ENCODE measurements at regions not wholly inside any gene's neighbourhood (a gene's known extent, or its start where the extent isn't known, plus 50 kb on each side); places are given as distances from the start of the nearest gene placed in this dataset.

DNA sequence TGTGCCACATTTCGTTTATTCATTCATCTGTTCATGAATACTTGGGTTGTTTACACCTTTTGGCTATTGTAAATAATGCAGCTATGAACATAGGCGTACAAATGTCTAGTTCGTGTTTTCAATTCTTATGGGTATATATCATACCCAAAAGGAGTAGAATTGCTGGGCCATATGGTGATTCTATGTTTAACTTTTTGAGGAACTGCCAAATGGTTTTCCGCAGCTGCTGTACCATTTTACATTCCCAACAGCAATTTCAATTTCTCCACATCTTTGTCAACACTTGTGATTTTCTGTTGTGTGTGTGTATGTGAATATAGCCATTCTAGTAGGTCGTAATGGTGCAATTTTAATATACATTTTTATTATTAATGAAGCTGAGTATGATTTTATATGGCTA lies 326.2 kb downstream of the ETNK1 start:
- TF ChIP-seq, protein P1, sequence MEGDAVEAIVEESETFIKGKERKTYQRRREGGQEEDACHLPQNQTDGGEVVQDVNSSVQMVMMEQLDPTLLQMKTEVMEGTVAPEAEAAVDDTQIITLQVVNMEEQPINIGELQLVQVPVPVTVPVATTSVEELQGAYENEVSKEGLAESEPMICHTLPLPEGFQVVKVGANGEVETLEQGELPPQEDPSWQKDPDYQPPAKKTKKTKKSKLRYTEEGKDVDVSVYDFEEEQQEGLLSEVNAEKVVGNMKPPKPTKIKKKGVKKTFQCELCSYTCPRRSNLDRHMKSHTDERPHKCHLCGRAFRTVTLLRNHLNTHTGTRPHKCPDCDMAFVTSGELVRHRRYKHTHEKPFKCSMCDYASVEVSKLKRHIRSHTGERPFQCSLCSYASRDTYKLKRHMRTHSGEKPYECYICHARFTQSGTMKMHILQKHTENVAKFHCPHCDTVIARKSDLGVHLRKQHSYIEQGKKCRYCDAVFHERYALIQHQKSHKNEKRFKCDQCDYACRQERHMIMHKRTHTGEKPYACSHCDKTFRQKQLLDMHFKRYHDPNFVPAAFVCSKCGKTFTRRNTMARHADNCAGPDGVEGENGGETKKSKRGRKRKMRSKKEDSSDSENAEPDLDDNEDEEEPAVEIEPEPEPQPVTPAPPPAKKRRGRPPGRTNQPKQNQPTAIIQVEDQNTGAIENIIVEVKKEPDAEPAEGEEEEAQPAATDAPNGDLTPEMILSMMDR (IDR thresholded peaks at IDR 0.05), result no peak
- no peak for TF ChIP-seq POLR2A (IDR thresholded peaks at IDR 0.05)

DNA sequence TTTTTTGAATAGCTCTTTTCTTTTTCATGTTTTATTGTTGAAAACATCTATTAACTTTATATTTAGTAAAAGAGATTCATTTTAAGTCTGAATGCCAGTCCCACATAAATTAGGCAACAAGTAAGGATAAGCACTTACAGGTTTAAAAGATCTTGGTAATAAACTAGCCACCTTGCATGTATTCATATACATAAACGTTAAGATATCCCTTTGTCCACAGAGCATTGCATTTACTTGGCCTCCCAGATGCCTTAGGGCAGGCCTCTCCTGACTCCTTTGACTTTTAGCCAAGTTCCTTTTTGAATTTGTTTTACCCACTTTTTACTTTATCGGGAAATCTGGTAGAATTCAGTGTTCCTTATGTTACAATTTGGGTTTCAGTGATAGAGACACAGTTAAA lies 331.7 kb downstream of the ETNK1 start:
- no peak for TF ChIP-seq POLR2A (IDR thresholded peaks at IDR 0.05)
- TF ChIP-seq, protein P1 (IDR thresholded peaks at IDR 0.05), result no peak
- H3K36me3 ChIP-seq, result no peaks in the 10 kb centered on the region
- no peaks in the 10 kb centered on the region for H3K27me3 ChIP-seq
- intact Hi-C loops (cut with DNase I), result no loop called here
- DNase-seq, result no peak
- 34 to 59% methylated on average over 2 of the region's 2 CpGs for WGBS, 2 donors
- H3K27ac ChIP-seq, result no peak overlapping the region
- no peaks in the 10 kb centered on the region for H3K4me1 ChIP-seq
- peaks cover 0 to 11% (median 0%) of the 10 kb centered on the region in 3 donors for H3K9me3 ChIP-seq
- H3K4me3 ChIP-seq, result no peak overlapping the region

More for the DNA sequence above, 326.2 kb downstream of the ETNK1 start:
- 70 to 75% methylated on average over 5 of the region's 5 CpGs for WGBS, 2 donors
- Histone ChIP-seq H3K27me3 (no peaks in the 10 kb centered on the region), H3K36me3 (no peaks in the 10 kb centered on the region), H3K4me3 (no peak overlapping the region), H3K9me3 (peaks cover 0 to 13% (median 0%) of the 10 kb centered on the region in 3 donors), H3K4me1 (no peaks in the 10 kb centered on the region), H3K27ac (no peak overlapping the region)
- no peak for DNase-seq
- intact Hi-C loops (cut with DNase I), result no loop called here

DNA sequence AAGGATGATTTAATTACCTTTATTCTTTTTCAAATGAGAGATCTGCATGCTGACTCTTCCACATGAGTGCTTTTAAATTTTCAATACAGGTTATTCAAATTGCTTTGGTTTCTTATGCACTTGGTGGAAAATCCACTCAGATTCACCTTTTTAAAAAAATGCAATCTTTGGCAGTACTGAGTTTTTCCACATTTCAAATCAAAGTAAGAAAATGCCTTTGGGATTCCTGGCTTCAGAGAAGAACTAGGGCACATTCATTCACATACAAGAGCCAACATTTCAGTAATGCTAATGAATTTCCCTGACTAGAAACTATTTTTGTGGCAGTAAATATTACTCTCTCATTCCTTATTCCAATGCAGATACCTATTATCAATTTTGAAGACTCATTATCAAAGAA lies 342.2 kb downstream of the ETNK1 start:
- Histone ChIP-seq H3K4me1 (no peaks in the 10 kb centered on the region), H3K27ac (no peak overlapping the region), H3K27me3 (no peaks in the 10 kb centered on the region), H3K36me3 (no peaks in the 10 kb centered on the region), H3K9me3 (no peaks in the 10 kb centered on the region), H3K4me3 (no peak overlapping the region)
- DNase-seq, result no peak
- no peak for TF ChIP-seq POLR2A (IDR thresholded peaks at IDR 0.05)
- TF ChIP-seq, protein P1 (IDR thresholded peaks at IDR 0.05), result no peak
- intact Hi-C loops (cut with DNase I), result no loop called here

DNA sequence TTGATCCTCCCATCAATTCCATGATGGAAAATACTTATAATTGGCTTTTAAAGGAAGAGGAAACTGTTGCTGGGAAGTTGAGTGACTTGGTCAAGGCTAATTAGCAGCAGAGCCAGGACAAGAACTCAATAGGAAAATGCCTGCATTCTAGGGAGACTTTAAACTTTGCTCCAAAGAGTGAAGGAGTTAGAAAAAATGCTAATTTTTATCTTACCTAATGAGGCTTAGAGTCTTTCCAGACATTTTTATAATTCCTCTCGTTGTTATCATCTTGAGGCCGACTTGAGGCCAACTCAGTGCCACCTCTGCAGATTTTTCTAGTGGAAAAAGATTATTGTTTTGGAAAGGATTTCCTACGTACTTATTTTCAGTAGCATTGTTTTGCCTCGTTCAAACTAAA lies 344.6 kb downstream of the ETNK1 start:
- WGBS, 2 donors, result 59 to 61% methylated on average over 4 of the region's 4 CpGs
- H3K27me3 ChIP-seq, result no peaks in the 10 kb centered on the region
- no peak overlapping the region for H3K4me3 ChIP-seq
- intact Hi-C loops (cut with DNase I), result no loop called here
- TF ChIP-seq, protein P1 (IDR thresholded peaks at IDR 0.05), result no peak
- TF ChIP-seq POLR2A (IDR thresholded peaks at IDR 0.05), result no peak
- H3K36me3 ChIP-seq, result no peaks in the 10 kb centered on the region
- DNase-seq, result no peak
- H3K4me1 ChIP-seq, result no peaks in the 10 kb centered on the region
- H3K9me3 ChIP-seq, result no peaks in the 10 kb centered on the region
- no peak overlapping the region for H3K27ac ChIP-seq

DNA sequence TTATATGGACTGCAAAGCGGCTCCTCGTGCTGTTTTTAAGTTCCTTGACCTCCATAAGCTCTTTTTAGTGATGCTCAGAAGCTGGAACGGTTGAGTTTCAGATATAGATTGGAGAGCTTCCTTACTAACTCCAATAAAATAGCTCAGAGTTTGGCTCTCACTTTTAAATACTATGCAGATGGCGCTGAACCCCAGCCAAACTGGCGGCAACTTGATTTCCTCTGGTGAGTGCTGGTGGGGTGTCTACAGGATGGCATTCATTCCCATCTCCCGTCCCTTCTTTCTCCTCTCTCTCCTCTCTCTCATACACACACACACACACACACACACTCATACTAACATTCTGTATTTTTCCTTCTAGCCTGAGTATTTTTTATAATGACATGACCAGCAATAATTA lies 346.3 kb downstream of the ETNK1 start:
- Histone ChIP-seq H3K9me3 (no peaks in the 10 kb centered on the region), H3K4me3 (no peak overlapping the region), H3K27ac (no peak overlapping the region), H3K4me1 (no peaks in the 10 kb centered on the region), H3K36me3 (no peaks in the 10 kb centered on the region), H3K27me3 (no peaks in the 10 kb centered on the region)
- WGBS, 2 donors, result 51 to 67% methylated on average over 6 of the region's 6 CpGs
- intact Hi-C loops (cut with DNase I), result no loop called here
- no peak for TF ChIP-seq POLR2A (IDR thresholded peaks at IDR 0.05)
- TF ChIP-seq, protein P1 (IDR thresholded peaks at IDR 0.05), result no peak
- DNase-seq, result no peak
